Karpas-422 (cell line): ENCODE measurements at regions not wholly inside any gene's neighbourhood (a gene's known extent, or its start where the extent isn't known, plus 50 kb on each side); places are given as distances from the start of the nearest gene placed in this dataset.

Source experiments
- DNase-seq: peaks from one replicate; pipeline ENCODE4 v3.0.0-alpha.2; 2015
- H2AFZ ChIP-seq: fragments of 200-600 bp; sonication (generic); 2 replicates; pipeline ENCODE4 v1.6.1; 2014; ENCODE audit warnings: antibody characterized with exemption, low read length, mixed read lengths
- H3K27ac ChIP-seq: fragments of 200-600 bp; sonication (generic); 2 replicates; pipeline ENCODE4 v1.5.1; 2014; ENCODE audit warnings: mild to moderate bottlenecking, low read length, moderate library complexity
- H3K27me3 ChIP-seq: fragments of 200-600 bp; sonication (generic); 2 replicates; pipeline ENCODE4 v1.6.1; 2014; ENCODE audit warnings: low read length, mixed read lengths
- H3K36me3 ChIP-seq: fragments of 200-600 bp; sonication (generic); 2 replicates; pipeline ENCODE4 v1.6.1; 2014; ENCODE audit warnings: low read length, mixed read lengths; ENCODE audit not compliant: insufficient read depth
- H3K4me1 ChIP-seq: fragments of 200-600 bp; sonication (generic); 2 replicates; pipeline ENCODE4 v1.6.1; 2014; ENCODE audit warnings: mild to moderate bottlenecking, low read length, mixed read lengths
- H3K4me2 ChIP-seq: fragments of 200-600 bp; sonication (generic); 2 replicates; pipeline ENCODE4 v1.6.1; 2014; ENCODE audit warnings: low read length, low read depth, mild to moderate bottlenecking; ENCODE audit not compliant: poor library complexity, severe bottlenecking
- H3K4me3 ChIP-seq: fragments of 200-600 bp; sonication (generic); 2 replicates; pipeline ENCODE4 v1.5.1; 2014; ENCODE audit warnings: mild to moderate bottlenecking, antibody characterized with exemption, low read length, mixed read lengths
- H3K79me2 ChIP-seq: fragments of 200-600 bp; sonication (generic); 2 replicates; pipeline ENCODE4 v1.6.1; 2014; ENCODE audit warnings: mild to moderate bottlenecking, low read length, mixed read lengths
- H3K9ac ChIP-seq: fragments of 200-600 bp; sonication (generic); 2 replicates; pipeline ENCODE4 v1.6.0; 2014; ENCODE audit warnings: low read length
- H3K9me2 ChIP-seq: fragments of 200-600 bp; sonication (generic), shearing (Covaris generic); replicated peaks from 2 replicates; pipeline ENCODE4 v1.6.0; 2014; ENCODE audit warnings: mild to moderate bottlenecking, low read length, moderate library complexity; ENCODE audit not compliant: insufficient read depth
- H3K9me3 ChIP-seq: fragments of 300-700, 200-600 bp; sonication (generic); 2 replicates; pipeline ENCODE4 v1.6.1; 2014; ENCODE audit warnings: low read length, mixed read lengths
- H4K20me1 ChIP-seq: fragments of 200-600 bp; sonication (generic); 2 replicates; pipeline ENCODE4 v1.6.1; 2014; ENCODE audit warnings: mild to moderate bottlenecking, antibody characterized with exemption, low read length, low read depth; ENCODE audit not compliant: insufficient read depth

GRCh38 chr6:163958646-163959045, 544.1 kb downstream of the QKI start:
- Histone ChIP-seq H3K9me2 (no peaks in the 10 kb centered on the region), H3K9ac (no peak overlapping the region), H3K4me3 (no peak overlapping the region), H2AFZ (no peak overlapping the region), H3K36me3 (no peaks in the 10 kb centered on the region), H3K4me2 (no peak overlapping the region), H3K9me3 (no peaks in the 10 kb centered on the region), H3K27me3 (no peaks in the 10 kb centered on the region), H3K79me2 (no peaks in the 10 kb centered on the region), H4K20me1 (no peaks in the 10 kb centered on the region), H3K4me1 (no peaks in the 10 kb centered on the region), H3K27ac (no peak overlapping the region)
- DNase-seq: no peak

GRCh38 chr6:163956571-163957407, 542.3 kb downstream of the QKI start:
- H4K20me1 ChIP-seq: no peaks in the 10 kb centered on the region
- no peaks in the 10 kb centered on the region for H3K36me3 ChIP-seq
- no peaks in the 10 kb centered on the region for H3K4me1 ChIP-seq
- no peak overlapping the region for H3K4me3 ChIP-seq
- no peaks in the 10 kb centered on the region for H3K79me2 ChIP-seq
- H3K9me3 ChIP-seq: no peaks in the 10 kb centered on the region
- no peak overlapping the region for H3K27ac ChIP-seq
- DNase-seq: peak; percentile 85
- no peak overlapping the region for H3K4me2 ChIP-seq
- no peak overlapping the region for H3K9ac ChIP-seq
- H2AFZ ChIP-seq: no peak overlapping the region
- no peaks in the 10 kb centered on the region for H3K9me2 ChIP-seq
- H3K27me3 ChIP-seq: no peaks in the 10 kb centered on the region

GRCh38 chr6:163955756-163956155, 541.2 kb downstream of the QKI start:
- H3K27ac ChIP-seq: no peak overlapping the region
- no peaks in the 10 kb centered on the region for H3K27me3 ChIP-seq
- no peaks in the 10 kb centered on the region for H3K79me2 ChIP-seq
- H3K9me3 ChIP-seq: peaks cover 2% of the 10 kb centered on the region; the same call in 1 of the 2 replicates
- no peak for DNase-seq
- no peaks in the 10 kb centered on the region for H3K36me3 ChIP-seq
- no peaks in the 10 kb centered on the region for H3K9me2 ChIP-seq
- no peaks in the 10 kb centered on the region for H3K4me1 ChIP-seq
- H3K4me2 ChIP-seq: no peak overlapping the region
- no peak overlapping the region for H3K9ac ChIP-seq
- no peaks in the 10 kb centered on the region for H4K20me1 ChIP-seq
- H2AFZ ChIP-seq: no peak overlapping the region
- H3K4me3 ChIP-seq: no peak overlapping the region

GRCh38 chr6:163955096-163955495, 540.6 kb downstream of the QKI start:
- Histone ChIP-seq H3K9me2 (no peaks in the 10 kb centered on the region), H3K4me3 (no peak overlapping the region), H3K4me1 (no peaks in the 10 kb centered on the region), H3K36me3 (no peaks in the 10 kb centered on the region), H3K9me3 (peaks cover 2% of the 10 kb centered on the region; the same call in 1 of the 2 replicates), H3K4me2 (no peak overlapping the region), H3K9ac (no peak overlapping the region), H4K20me1 (no peaks in the 10 kb centered on the region), H3K27ac (no peak overlapping the region), H3K79me2 (no peaks in the 10 kb centered on the region), H2AFZ (no peak overlapping the region), H3K27me3 (no peaks in the 10 kb centered on the region)
- DNase-seq: no peak

GRCh38 chr6:163954088-163954775, 539.7 kb downstream of the QKI start:
- Histone ChIP-seq H3K9ac (no peak overlapping the region), H3K4me1 (no peaks in the 10 kb centered on the region), H3K27ac (no peak overlapping the region), H3K4me2 (no peak overlapping the region), H3K9me3 (peaks cover 2% of the 10 kb centered on the region; the same call in 1 of the 2 replicates), H2AFZ (no peak overlapping the region), H3K9me2 (no peaks in the 10 kb centered on the region), H3K27me3 (no peaks in the 10 kb centered on the region), H3K4me3 (no peak overlapping the region), H3K79me2 (no peaks in the 10 kb centered on the region), H4K20me1 (no peaks in the 10 kb centered on the region), H3K36me3 (no peaks in the 10 kb centered on the region)
- DNase-seq: no peak

GRCh38 chr6:163952005-163952404, 537.5 kb downstream of the QKI start:
- Histone ChIP-seq H3K9ac (no peak overlapping the region), H3K4me1 (no peaks in the 10 kb centered on the region), H4K20me1 (no peaks in the 10 kb centered on the region), H3K27ac (no peak overlapping the region), H3K4me3 (no peak overlapping the region), H3K4me2 (no peak overlapping the region), H2AFZ (no peak overlapping the region), H3K27me3 (no peaks in the 10 kb centered on the region), H3K36me3 (no peaks in the 10 kb centered on the region), H3K79me2 (no peaks in the 10 kb centered on the region), H3K9me3 (peaks cover 2% of the 10 kb centered on the region; the same call in 1 of the 2 replicates), H3K9me2 (no peaks in the 10 kb centered on the region)
- no peak for DNase-seq

- Histone ChIP-seq H3K4me1 (no peaks in the 10 kb centered on the region), H3K9ac (no peak overlapping the region), H3K4me3 (no peak overlapping the region), H3K27me3 (no peaks in the 10 kb centered on the region), H2AFZ (no peak overlapping the region), H3K9me2 (no peaks in the 10 kb centered on the region), H3K9me3 (peaks cover 2% of the 10 kb centered on the region; the same call in 1 of the 2 replicates), H3K4me2 (no peak overlapping the region), H3K27ac (no peak overlapping the region), H4K20me1 (no peaks in the 10 kb centered on the region), H3K79me2 (no peaks in the 10 kb centered on the region), H3K36me3 (no peaks in the 10 kb centered on the region)
- DNase-seq: no peak
These were observed 536.8 kb downstream of the QKI start for GRCh38 chr6:163951326-163951725.

- Histone ChIP-seq H3K27me3 (no peaks in the 10 kb centered on the region), H3K79me2 (no peaks in the 10 kb centered on the region)
- DNase-seq: no peak
These were observed 535.6 kb downstream of the QKI start for GRCh38 chr6:163950159-163950558.

More at GRCh38 chr6:163950159-163950558, 535.6 kb downstream of the QKI start:
- H3K9me3 ChIP-seq: peaks cover 2% of the 10 kb centered on the region; the same call in 1 of the 2 replicates
- no peak overlapping the region for H3K9ac ChIP-seq
- H2AFZ ChIP-seq: no peak overlapping the region
- H3K27ac ChIP-seq: no peak overlapping the region
- H3K9me2 ChIP-seq: no peaks in the 10 kb centered on the region
- no peaks in the 10 kb centered on the region for H3K36me3 ChIP-seq
- no peaks in the 10 kb centered on the region for H3K4me1 ChIP-seq
- no peak overlapping the region for H3K4me2 ChIP-seq
- H3K4me3 ChIP-seq: no peak overlapping the region
- no peaks in the 10 kb centered on the region for H4K20me1 ChIP-seq
